CD4-positive, alpha-beta T cell treated with Interleukin-17A for 1 hour (primary cell): ENCODE measurements at regions not wholly inside any gene's neighbourhood (a gene's known extent, or its start where the extent isn't known, plus 50 kb on each side); places are given as distances from the start of the nearest gene placed in this dataset.

Experiments used
- DNase-seq: peaks from one replicate; pipeline ENCODE4 v3.0.0-alpha.2; 2020

DNA sequence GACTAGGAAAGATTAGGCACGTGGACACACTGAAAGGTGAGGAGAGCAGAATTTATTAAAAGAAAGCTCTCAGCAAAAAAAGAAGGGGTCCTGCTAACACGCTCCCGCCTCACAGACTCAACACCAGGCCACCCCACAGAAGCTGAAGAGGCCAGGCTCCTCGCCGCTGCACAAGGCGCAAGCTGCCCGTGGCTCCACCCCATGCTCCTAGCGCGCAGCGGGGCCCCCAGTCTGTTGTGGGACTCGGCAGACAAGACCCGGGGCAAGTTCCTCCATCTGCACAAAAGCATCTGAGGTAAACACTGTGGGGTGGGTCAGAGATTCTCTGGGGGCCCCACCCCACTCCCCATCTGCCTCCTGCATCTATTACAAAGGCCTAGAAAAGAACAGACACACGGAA lies 1462.4 kb downstream of the EFNB2 start:
- no peak for DNase-seq

DNA sequence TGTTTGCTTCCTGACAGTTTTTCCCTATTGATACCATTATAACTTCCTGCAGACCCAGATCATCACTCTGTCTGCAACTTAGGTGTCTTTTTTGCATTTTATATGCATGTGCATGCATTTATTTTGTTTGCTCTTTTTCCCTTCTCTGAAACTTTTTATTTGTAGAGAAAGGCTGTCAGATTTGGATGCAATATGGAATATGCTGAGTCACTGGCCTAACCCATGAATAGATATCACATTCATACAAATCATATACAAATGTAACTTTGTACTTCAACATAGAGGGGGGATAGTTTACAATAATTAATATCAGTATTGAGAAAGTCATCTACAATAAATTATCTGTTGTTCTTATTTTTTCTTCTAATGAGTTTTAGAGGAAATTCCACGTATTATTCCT lies 1465.0 kb downstream of the EFNB2 start:
- no peak for DNase-seq

DNA sequence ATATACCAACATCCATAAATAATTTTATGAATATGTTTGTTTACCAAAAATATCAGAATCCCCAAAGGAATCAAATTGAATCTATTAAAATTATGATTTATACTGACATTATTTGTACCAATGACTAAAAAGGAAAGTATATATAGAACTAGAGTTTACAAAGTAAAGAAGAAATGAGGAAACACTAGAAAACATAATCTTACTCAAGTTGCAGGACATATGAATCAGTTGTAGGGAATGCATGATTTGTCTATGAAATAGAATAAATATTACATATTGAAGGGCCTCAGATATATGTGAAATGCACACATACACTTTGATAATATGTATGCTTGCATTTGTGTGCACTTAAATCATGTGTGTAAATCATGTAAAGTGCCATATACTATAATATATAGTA lies 1466.4 kb downstream of the EFNB2 start:
- no peak for DNase-seq

- no peak for DNase-seq
Observed at GRCh38 chr13:105063676-105064075, 1471.8 kb downstream of the EFNB2 start.

- DNase-seq = no peak
Observed at GRCh38 chr13:105059786-105060185, 1475.7 kb downstream of the EFNB2 start.

- DNase-seq = no peak
Observed at GRCh38 chr13:105058517-105058916, 1476.9 kb downstream of the EFNB2 start.

DNA sequence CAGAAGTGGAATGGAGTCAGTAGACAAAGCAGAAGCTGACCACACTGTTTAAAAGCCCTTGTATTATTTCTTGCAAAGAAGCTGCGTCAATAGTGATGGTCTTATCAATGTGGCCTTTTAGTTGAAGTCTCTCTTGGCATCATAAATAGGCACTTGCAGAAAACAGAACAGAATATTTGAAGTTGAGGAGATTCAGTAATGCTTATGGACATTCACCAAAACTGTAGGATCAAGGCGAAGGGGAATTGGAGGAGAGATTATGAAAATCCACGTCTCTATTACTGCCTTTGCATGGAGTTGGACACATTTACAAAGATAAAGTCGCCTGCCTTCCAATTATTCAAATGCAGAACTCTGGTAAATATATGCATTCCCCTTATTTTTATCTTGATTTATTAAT lies 1482.8 kb downstream of the EFNB2 start:
- DNase-seq = no peak

DNA sequence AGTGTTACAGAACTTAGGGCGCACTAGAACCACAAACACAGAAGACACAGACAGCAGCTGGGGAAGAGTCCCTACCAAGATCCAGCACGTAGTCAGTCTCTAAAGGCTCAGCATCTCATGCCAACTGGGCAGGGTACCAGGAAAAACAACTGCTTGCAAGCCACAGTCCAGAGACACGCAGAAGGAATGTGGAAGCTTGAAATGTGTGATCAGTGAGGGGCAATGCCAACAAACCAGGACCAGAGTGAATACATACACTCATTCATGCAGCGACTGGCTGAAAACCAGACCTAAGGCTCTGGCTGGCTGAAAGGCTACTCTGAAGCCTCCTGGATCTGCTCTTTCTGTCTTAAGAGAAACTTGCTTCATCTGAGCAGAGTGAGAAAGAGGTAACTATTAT lies 1484.8 kb downstream of the EFNB2 start:
- no peak for DNase-seq

DNA sequence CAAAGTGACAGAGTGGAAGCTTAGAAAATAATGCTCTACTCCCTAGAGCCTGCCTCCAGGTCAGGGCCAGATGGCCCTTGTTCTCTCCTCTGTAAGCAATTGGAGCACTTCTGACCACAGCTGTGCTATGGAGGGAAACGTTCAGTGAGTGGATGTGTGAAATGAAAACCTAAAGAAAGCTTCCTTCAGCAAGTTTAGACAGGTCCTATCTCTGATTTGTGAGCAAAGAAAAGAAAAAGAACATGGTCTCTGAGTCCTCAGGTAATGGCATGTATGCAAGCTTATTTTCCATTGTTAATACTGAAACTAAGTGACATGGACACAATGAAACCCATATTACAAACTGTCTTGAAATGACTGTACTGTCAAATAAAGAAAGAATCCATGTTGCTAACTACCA lies 1486.8 kb downstream of the EFNB2 start:
- DNase-seq = no peak

GRCh38 chr13:105047676-105048295 lies 1487.7 kb downstream of the EFNB2 start:
- no peak for DNase-seq

DNA sequence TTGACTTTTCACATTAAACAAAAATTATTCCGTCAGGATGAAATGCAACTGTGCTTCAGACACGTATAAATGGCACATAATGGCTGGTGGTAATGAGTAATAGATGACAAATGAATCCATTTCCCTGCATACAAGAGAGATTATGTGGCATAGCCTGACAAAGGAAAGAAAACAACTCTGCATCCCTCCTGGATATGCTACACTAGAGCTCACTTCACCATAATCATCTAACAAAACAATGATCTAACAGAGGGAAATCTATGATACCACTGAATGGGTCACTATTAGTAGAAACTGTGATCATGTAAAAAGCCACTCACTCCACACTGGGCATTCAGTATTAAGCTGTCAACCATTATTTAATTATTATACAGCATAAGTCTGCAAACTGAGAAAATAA lies 1498.4 kb downstream of the EFNB2 start:
- no peak for DNase-seq

DNA sequence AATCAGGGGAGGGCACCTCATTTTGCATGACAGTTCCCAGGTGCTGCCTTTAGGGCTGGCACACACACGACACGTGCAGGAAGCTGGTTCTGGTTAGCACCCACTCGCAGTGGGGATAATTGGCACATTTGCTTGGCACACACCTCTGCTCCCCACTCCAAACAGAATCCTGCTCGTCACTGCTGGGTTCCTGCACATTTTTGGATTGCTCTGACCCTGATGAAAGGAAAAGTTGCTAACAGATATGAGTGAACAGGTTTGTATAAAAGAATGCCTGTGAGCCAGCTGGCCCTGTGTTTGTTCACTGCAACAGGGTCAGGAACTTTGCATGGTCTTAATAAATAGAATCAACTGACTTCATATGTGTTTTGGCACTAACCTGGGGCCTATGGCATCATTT lies 1500.4 kb downstream of the EFNB2 start:
- DNase-seq = no peak

DNA sequence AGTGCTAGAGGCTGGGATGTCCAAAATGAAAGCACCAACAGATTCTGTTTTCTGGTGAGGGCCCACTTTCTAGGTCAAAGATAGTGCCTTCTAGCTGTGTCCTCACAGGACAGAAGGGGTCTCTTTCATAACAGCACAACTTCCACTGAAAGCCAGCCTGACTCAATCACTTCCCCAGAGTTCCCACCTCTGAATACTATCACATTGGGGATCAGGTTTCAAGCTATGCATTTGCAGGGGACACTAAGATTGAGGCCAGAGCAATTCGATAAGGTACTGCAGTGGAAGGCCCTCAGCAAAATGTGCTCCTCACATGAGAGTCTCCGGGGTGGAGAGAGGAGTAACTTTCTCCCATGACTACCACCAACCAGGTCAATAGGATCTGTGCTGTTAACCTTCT lies 1501.5 kb downstream of the EFNB2 start:
- no peak for DNase-seq

- DNase-seq = no peak
Observed at GRCh38 chr13:105031306-105031705, 1504.2 kb downstream of the EFNB2 start.

GRCh38 chr13:105030851-105031250 lies 1504.6 kb downstream of the EFNB2 start:
- DNase-seq = no peak

DNA sequence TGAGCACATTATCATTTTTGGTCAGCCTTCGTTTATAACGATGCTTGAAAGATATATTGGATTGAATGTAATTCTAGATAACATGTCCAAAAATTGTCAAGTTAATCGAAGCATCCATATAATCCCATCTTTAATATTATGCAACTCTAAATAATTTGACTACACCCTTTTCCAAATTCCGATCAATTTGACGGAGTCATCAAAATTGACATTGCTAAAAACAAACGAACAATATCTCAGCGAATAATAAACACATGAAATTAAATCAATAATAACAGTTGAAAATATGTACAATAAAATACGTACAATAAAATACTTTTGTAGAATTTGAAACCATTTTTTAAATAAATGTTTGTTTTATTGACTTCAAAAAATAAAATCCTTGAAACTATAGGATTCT lies 1516.4 kb downstream of the EFNB2 start:
- no peak for DNase-seq

GRCh38 chr13:105016266-105016665 lies 1519.2 kb downstream of the EFNB2 start:
- DNase-seq = no peak

GRCh38 chr13:105008604-105009003 lies 1526.9 kb downstream of the EFNB2 start:
- no peak for DNase-seq

DNA sequence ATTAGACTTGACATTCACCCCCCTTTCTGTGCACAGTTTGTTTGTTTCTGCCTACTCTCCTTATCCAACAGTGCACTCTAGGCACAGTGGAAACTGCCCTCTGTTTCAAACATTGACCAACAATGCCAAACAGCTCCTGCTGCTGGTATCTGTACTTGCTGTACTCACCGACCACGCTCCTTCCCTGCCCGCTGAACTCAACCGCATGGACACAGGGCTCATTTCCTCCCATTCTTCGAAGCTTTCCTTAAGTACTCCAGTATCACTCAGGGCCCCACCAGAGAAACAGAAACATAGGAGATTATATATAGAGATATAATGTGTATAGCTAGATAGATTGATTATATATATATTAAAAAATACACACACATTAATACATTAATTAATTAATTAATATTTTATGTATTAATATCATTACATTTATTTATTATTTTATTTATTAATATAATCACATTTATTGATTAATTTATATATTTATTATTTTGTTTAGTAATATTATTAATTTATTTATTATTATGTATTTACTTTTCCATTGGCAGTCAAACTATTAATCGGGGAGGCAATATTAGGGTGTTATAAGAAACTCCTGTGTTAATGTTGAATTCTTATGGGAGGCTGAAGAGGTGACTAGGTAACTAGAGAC lies 1528.2 kb downstream of the EFNB2 start:
- DNase-seq = no peak

- no peak for DNase-seq
Observed at GRCh38 chr13:104996022-104996421, 1539.4 kb downstream of the EFNB2 start.

GRCh38 chr13:104993708-104994107 lies 1541.8 kb downstream of the EFNB2 start:
- no peak for DNase-seq

GRCh38 chr13:104987621-104988020 lies 1547.8 kb downstream of the EFNB2 start:
- no peak for DNase-seq

GRCh38 chr13:104984296-104984818 lies 1551.1 kb downstream of the EFNB2 start:
- DNase-seq = peak; percentile 36

- no peak for DNase-seq
Observed at GRCh38 chr13:104983601-104984000, 1551.9 kb downstream of the EFNB2 start.

GRCh38 chr13:104980586-104980985 lies 1554.9 kb downstream of the EFNB2 start:
- DNase-seq = no peak
